B cell (primary cell): ENCODE measurements at regions not wholly inside any gene's neighbourhood (a gene's known extent, or its start where the extent isn't known, plus 50 kb on each side); places are given as distances from the start of the nearest gene placed in this dataset.

Source experiments
- ATAC-seq: fragments of 200-7000 bp; cut with Tn5 transposase; one replicate; pipeline ENCODE4 v1.10.0; 2021; ENCODE audit warnings: low read depth, mild to moderate bottlenecking, moderate number of reproducible peaks, moderate library complexity
- CTCF ChIA-PET: fragments of 350-600 bp; sonication (Branson Sonifier 250); formaldehyde crosslinking; loops from one replicate; lab custom pipeline; 2021; ENCODE audit warnings: antibody characterized with exemption, inconsistent platforms; lab: Charles Lee
- POLR2A ChIA-PET: fragments of 350-600 bp; sonication (Branson Sonifier 250); formaldehyde crosslinking; loops from one replicate; lab custom pipeline; 2021; ENCODE audit warnings: antibody characterized with exemption; lab: Charles Lee
- DNase-seq: peaks from one replicate; pipeline ENCODE4 v3.0.0; 2013
- H2AFZ ChIP-seq: 2 replicates; pipeline ENCODE4 v1.6.1; 2012; ENCODE audit warnings: mild to moderate bottlenecking, low read depth, low read length; ENCODE audit not compliant: insufficient read depth, poor library complexity, severe bottlenecking
- H3K27ac ChIP-seq, 2 donors: 1 replicate in 1 of 2; 2 replicates in 1 of 2; pipeline ENCODE4 v1.5.1; 2012 to 2013; ENCODE audit warnings: low read length in 2 of 2, mild to moderate bottlenecking in 2 of 2, moderate library complexity in 1 of 2
- H3K27me3 ChIP-seq, 4 experiments: fragments of 200-600 bp in 1 of 4; sonication (generic) in 1 of 4; replicated peaks in 1 of 4; 1 replicate in 2 of 4; 2 replicates in 2 of 4; pipeline versions ENCODE4 v1.6.1 to v1.7.0; 2013 to 2016; ENCODE audit warnings: low read length in 3 of 4, mild to moderate bottlenecking in 2 of 4, mixed read lengths in 1 of 4, moderate library complexity in 1 of 4; ENCODE audit not compliant: insufficient read depth in 4 of 4, control insufficient read depth in 3 of 4; ENCODE audit errors: control extremely low read depth in 1 of 4
- H3K36me3 ChIP-seq, 2 experiments: replicated peaks in 1 of 2; 1 replicate in 1 of 2; 2 replicates in 1 of 2; pipeline versions ENCODE4 v1.6.1 to v1.7.1; 2013; ENCODE audit warnings: low read length in 1 of 2; ENCODE audit not compliant: insufficient read depth in 2 of 2, control insufficient read depth in 1 of 2; ENCODE audit errors: control extremely low read depth in 1 of 2, extremely low read depth in 1 of 2
- H3K4me1 ChIP-seq, 2 donors: fragments of 200-600 bp in 1 of 2; sonication (generic) in 1 of 2; 1 replicate in 1 of 2; 2 replicates in 1 of 2; pipeline versions ENCODE4 v1.5.1 to v1.6.1; 2013 to 2017; ENCODE audit warnings: low read length in 2 of 2; ENCODE audit not compliant: control insufficient read depth in 2 of 2, insufficient read depth in 2 of 2
- H3K4me2 ChIP-seq: replicated peaks from 2 replicates; pipeline ENCODE3; 2012; ENCODE audit warnings: mild to moderate bottlenecking, low read depth, low read length; ENCODE audit not compliant: poor library complexity, severe bottlenecking
- H3K4me3 ChIP-seq, 5 experiments: fragments of 200-600 bp in 1 of 5; sonication (generic) in 1 of 5; 1 replicate in 3 of 5; 2 replicates in 2 of 5; pipeline versions ENCODE4 v1.5.1 to v1.7.0; 2011 to 2016; ENCODE audit warnings: low read length in 4 of 5, mild to moderate bottlenecking in 4 of 5, low read depth in 2 of 5, control low read depth in 1 of 5, moderate library complexity in 1 of 5; ENCODE audit not compliant: insufficient read depth in 1 of 5; ENCODE audit errors: control extremely low read depth in 1 of 5, extremely low read depth in 1 of 5
- H3K79me2 ChIP-seq: fragments of 200-600 bp; sonication (generic); one replicate; pipeline ENCODE4 v1.6.0; 2016; ENCODE audit warnings: low read length; ENCODE audit not compliant: control insufficient read depth, insufficient read depth
- H3K9ac ChIP-seq: fragments of 200-600 bp; sonication (generic); 2 replicates; pipeline ENCODE4 v1.6.1; 2017; ENCODE audit warnings: mild to moderate bottlenecking, low read length, moderate library complexity
- H3K9me3 ChIP-seq, 3 donors: one replicate each; pipeline versions ENCODE4 v1.6.1 to v1.7.1; 2013; ENCODE audit warnings: low read length in 2 of 3; ENCODE audit not compliant: control insufficient read depth in 2 of 3, insufficient read depth in 1 of 3; ENCODE audit errors: control extremely low read depth in 1 of 3
- H4K20me1 ChIP-seq: 2 replicates; pipeline ENCODE4 v1.6.0; 2012; ENCODE audit warnings: mild to moderate bottlenecking, low read length; ENCODE audit not compliant: insufficient read depth, control insufficient read depth, poor library complexity, severe bottlenecking
- H3K27ac Mint-ChIP-seq: one replicate; pipeline ENCODE4 v1.8.0; 2021; ENCODE audit warnings: mixed read lengths
- H3K27me3 Mint-ChIP-seq: one replicate; pipeline ENCODE4 v1.8.0; 2021; ENCODE audit warnings: mixed read lengths
- H3K4me1 Mint-ChIP-seq: one replicate; pipeline ENCODE4 v1.8.0; 2021; ENCODE audit warnings: mixed read lengths
- H3K4me3 Mint-ChIP-seq: one replicate; pipeline ENCODE4 v1.8.0; 2021; ENCODE audit warnings: mixed read lengths
- H3K9me3 Mint-ChIP-seq: one replicate; pipeline ENCODE4 v1.8.0; 2022; ENCODE audit warnings: mixed read lengths; ENCODE audit not compliant: insufficient read depth
- EZH2 ChIP-seq: IDR thresholded peaks from 2 replicates; pipeline ENCODE4 v1.6.1; 2012; ENCODE audit warnings: borderline replicate concordance, low read depth, mild to moderate bottlenecking, moderate library complexity, low read length; ENCODE audit not compliant: insufficient read depth, poor library complexity, severe bottlenecking
- WGBS: methylation state at CpG from one replicate; pipeline ENCODE4 v1.1.5; 2013; ENCODE audit warnings: missing lambda C conversion rate; ENCODE audit not compliant: insufficient coverage; 5-methylcytosine and 5-hydroxymethylcytosine counted together
- intact Hi-C: fragments of 100-400 bp; cut with micrococcal nuclease; formaldehyde crosslinking; loops from one replicate; pipeline ENCODE4 v1.10.0; 2022
- TF ChIP-seq, protein P1 (sequence below): fragments of 200-600 bp; IDR thresholded peaks from one replicate; pipeline ENCODE4 v1.8.0; 2022; ENCODE audit warnings: antibody characterized with exemption, mild to moderate bottlenecking

DNA sequence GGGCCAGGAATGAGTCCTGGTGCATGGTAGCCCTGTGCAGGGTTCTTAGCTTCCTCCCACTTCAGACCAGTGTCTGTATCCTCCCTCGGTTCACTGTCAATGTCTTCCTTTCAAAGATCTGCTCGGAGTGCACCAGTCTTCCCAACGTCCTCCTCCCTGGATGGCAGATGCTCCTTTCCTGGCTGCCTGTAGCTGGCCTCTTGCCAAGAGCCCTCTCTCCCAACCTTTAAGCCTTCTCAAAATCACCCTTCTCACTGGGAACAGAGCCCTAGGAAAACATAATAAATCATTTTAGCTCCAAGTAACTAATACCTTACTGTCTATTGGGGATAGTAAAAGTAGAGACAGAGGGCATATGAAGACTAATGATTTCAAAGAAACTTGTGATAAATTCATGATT, 490.6 kb downstream of the CCSER2 start:
- H2AFZ ChIP-seq, result no peak overlapping the region
- no peaks in the 10 kb centered on the region for H3K4me1 Mint-ChIP-seq
- H3K4me2 ChIP-seq, result no peak overlapping the region
- TF ChIP-seq, protein P1, sequence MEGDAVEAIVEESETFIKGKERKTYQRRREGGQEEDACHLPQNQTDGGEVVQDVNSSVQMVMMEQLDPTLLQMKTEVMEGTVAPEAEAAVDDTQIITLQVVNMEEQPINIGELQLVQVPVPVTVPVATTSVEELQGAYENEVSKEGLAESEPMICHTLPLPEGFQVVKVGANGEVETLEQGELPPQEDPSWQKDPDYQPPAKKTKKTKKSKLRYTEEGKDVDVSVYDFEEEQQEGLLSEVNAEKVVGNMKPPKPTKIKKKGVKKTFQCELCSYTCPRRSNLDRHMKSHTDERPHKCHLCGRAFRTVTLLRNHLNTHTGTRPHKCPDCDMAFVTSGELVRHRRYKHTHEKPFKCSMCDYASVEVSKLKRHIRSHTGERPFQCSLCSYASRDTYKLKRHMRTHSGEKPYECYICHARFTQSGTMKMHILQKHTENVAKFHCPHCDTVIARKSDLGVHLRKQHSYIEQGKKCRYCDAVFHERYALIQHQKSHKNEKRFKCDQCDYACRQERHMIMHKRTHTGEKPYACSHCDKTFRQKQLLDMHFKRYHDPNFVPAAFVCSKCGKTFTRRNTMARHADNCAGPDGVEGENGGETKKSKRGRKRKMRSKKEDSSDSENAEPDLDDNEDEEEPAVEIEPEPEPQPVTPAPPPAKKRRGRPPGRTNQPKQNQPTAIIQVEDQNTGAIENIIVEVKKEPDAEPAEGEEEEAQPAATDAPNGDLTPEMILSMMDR, result no peak
- TF ChIP-seq EZH2, result no peak
- ATAC-seq (no peak), DNase-seq (no peak)
- no peaks in the 10 kb centered on the region for H3K9me3 Mint-ChIP-seq
- no peak overlapping the region for H3K9ac ChIP-seq
- no peak overlapping the region for H3K27ac ChIP-seq
- intact Hi-C loops, result no loop called here
- H3K27me3 ChIP-seq, result peaks cover 0 to 4% (median 0%) of the 10 kb centered on the region in 4 experiments
- no peaks in the 10 kb centered on the region for H3K36me3 ChIP-seq
- no peak overlapping the region for H3K4me3 Mint-ChIP-seq
- no peak overlapping the region for H3K27ac Mint-ChIP-seq
- no peaks in the 10 kb centered on the region for H4K20me1 ChIP-seq
- CTCF ChIA-PET, result no interaction called here
- no peaks in the 10 kb centered on the region for H3K79me2 ChIP-seq
- no peaks in the 10 kb centered on the region for H3K4me1 ChIP-seq
- H3K4me3 ChIP-seq, result no peak overlapping the region
- peaks cover 0 to 8% (median 0%) of the 10 kb centered on the region in 3 donors for H3K9me3 ChIP-seq
- WGBS, result 69% methylated on average over 3 of the region's 3 CpGs
- POLR2A ChIA-PET, result no interaction called here
- peaks cover 12% of the 10 kb centered on the region for H3K27me3 Mint-ChIP-seq

GRCh38 chr10:84820120-84820519, 491.7 kb downstream of the CCSER2 start:
- CTCF ChIA-PET, result no interaction called here
- TF ChIP-seq, protein P1, result no peak
- no peak for TF ChIP-seq EZH2
- Histone ChIP-seq H3K9ac (no peak overlapping the region), H3K27ac (no peak overlapping the region), H3K4me3 (no peak overlapping the region), H4K20me1 (no peaks in the 10 kb centered on the region), H3K4me2 (no peak overlapping the region), H3K4me1 (no peaks in the 10 kb centered on the region), H3K36me3 (no peaks in the 10 kb centered on the region), H2AFZ (no peak overlapping the region), H3K27me3 (peaks cover 0 to 4% (median 0%) of the 10 kb centered on the region in 4 experiments), H3K79me2 (no peaks in the 10 kb centered on the region), H3K9me3 (peaks cover 0 to 8% (median 0%) of the 10 kb centered on the region in 3 donors)
- WGBS, result no CpG with 5 or more reads among the region's 3 CpGs
- Mint-ChIP-seq H3K27ac (no peak overlapping the region), H3K27me3 (peaks cover 12% of the 10 kb centered on the region), H3K4me3 (no peak overlapping the region), H3K4me1 (no peaks in the 10 kb centered on the region), H3K9me3 (no peaks in the 10 kb centered on the region)
- intact Hi-C loops, result no loop called here
- POLR2A ChIA-PET, result no interaction called here
- DNase-seq, result no peak
- no peak for ATAC-seq
